ENCODE measurements at regions not wholly inside any gene's neighbourhood (a gene's known extent, or its start where the extent isn't known, plus 50 kb on each side); places are given as distances from the start of the nearest gene placed in this dataset.

DNA sequence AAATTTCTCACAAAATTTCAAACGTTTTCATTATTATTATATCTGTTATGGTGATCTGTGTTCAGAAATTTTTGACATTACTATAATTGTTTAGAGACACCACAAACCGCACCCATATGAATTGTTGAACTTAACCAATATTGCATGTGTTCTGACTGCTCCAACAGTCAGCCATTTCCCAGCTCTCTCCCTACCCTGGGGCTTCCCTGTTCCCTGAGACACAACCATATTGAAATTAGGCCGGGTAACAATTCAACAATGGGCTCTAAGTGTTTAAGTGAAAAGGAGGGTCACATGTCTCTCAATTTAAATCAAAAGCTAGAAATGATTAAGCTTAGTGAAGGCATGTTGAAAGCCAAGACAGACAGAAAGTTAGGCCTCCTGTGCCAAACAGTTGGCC is 424.0 kb downstream of the DSC3 start (continued):
- TF ChIP-seq, protein P1, sequence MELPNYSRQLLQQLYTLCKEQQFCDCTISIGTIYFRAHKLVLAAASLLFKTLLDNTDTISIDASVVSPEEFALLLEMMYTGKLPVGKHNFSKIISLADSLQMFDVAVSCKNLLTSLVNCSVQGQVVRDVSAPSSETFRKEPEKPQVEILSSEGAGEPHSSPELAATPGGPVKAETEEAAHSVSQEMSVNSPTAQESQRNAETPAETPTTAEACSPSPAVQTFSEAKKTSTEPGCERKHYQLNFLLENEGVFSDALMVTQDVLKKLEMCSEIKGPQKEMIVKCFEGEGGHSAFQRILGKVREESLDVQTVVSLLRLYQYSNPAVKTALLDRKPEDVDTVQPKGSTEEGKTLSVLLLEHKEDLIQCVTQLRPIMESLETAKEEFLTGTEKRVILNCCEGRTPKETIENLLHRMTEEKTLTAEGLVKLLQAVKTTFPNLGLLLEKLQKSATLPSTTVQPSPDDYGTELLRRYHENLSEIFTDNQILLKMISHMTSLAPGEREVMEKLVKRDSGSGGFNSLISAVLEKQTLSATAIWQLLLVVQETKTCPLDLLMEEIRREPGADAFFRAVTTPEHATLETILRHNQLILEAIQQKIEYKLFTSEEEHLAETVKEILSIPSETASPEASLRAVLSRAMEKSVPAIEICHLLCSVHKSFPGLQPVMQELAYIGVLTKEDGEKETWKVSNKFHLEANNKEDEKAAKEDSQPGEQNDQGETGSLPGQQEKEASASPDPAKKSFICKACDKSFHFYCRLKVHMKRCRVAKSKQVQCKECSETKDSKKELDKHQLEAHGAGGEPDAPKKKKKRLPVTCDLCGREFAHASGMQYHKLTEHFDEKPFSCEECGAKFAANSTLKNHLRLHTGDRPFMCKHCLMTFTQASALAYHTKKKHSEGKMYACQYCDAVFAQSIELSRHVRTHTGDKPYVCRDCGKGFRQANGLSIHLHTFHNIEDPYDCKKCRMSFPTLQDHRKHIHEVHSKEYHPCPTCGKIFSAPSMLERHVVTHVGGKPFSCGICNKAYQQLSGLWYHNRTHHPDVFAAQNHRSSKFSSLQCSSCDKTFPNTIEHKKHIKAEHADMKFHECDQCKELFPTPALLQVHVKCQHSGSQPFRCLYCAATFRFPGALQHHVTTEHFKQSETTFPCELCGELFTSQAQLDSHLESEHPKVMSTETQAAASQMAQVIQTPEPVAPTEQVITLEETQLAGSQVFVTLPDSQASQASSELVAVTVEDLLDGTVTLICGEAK (IDR thresholded peaks at IDR 0.05; ENCODE audit: borderline replicate concordance): no peak
- no peak for TF ChIP-seq ZBED1 (IDR thresholded peaks at IDR 0.05; ENCODE audit: borderline replicate concordance)

DNA sequence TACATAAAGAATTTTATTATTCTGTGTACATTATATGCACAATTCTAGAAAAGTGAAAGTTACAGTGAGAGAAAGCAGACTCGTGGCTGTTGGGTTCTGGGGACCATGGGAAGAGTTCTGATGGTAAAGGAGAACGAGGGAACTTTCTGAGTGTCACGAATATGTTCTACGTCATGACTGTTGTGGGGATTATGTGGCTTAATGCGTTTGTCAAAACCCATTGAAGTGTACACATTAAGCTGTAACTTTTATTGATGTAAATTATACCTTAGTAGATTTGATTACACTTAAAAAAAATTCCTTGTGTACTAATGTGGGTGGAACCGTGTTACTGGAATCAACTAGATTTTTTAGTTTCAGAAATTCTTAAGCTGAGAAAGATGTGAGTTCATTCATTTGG is 426.1 kb downstream of the DSC3 start:
- Histone ChIP-seq H3K9me3 (replicated peaks; ENCODE audit: control insufficient read depth, insufficient read depth, low read length) (no peaks in the 10 kb centered on the region), H3K79me2 (ENCODE audit: control insufficient read depth, insufficient read depth, low read length) (no peaks in the 10 kb centered on the region), H3K36me3 (ENCODE audit: control insufficient read depth in 2 of 2, insufficient read depth in 2 of 2, low read length in 1 of 2) (no peaks in the 10 kb centered on the region), H4K20me1 (ENCODE audit: control insufficient read depth, insufficient read depth) (no peaks in the 10 kb centered on the region), H3K27me3 (replicated peaks in 1 of 2; ENCODE audit: control insufficient read depth in 2 of 2, insufficient read depth in 2 of 2, low read length in 1 of 2) (no peaks in the 10 kb centered on the region), H3K4me2 (ENCODE audit: control insufficient read depth, insufficient read depth) (no peak overlapping the region), H3K4me3 (no peak overlapping the region), H3K9ac (ENCODE audit: control insufficient read depth, insufficient read depth, low read length) (no peak overlapping the region), H2AFZ (ENCODE audit: control insufficient read depth, low read depth, low read length) (no peak overlapping the region), H3K27ac (ENCODE audit: control insufficient read depth, insufficient read depth) (no peak overlapping the region), H3K4me1 (ENCODE audit: control insufficient read depth, insufficient read depth, low read length) (no peaks in the 10 kb centered on the region)
- WGBS (ENCODE audit: insufficient coverage, insufficient replicate concordance, low lambda C conversion rate, missing lambda C conversion rate): 25% methylated on average over 6 of the region's 6 CpGs
- no peak for DNase-seq (ENCODE audit: low read depth, low spot score)
- ATAC-seq: no peak
- BruUV-seq (replicated peaks): no TSS peak
- RAD21 ChIA-PET (ENCODE audit: unreplicated experiment): no interaction called here
- SMC1A ChIA-PET (ENCODE audit: uncharacterized antibody, unreplicated experiment): interaction anchor here (1.3 to 1.6 kb wide), 2 partner anchors 8 to 15 kb away, joined by 4 read pairs; no protein-coding TSS in a partner anchor
- CTCF ChIA-PET: no interaction called here
- no peak for FAIRE-seq
- POLR2A ChIA-PET: no interaction called here
- intact Hi-C loops (cut with micrococcal nuclease; ENCODE audit: unreplicated experiment): no loop called here
- no peak for TF ChIP-seq TCF12 (IDR thresholded peaks at IDR 0.05; ENCODE audit: low read depth, low read length)
- in situ Hi-C loops (cut with MboI): no loop called here
